A673 (cell line): ENCODE measurements at regions not wholly inside any gene's neighbourhood (a gene's known extent, or its start where the extent isn't known, plus 50 kb on each side); places are given as distances from the start of the nearest gene placed in this dataset.

Experiments
- BruUV-seq: library from RNA; stranded (reverse); fragments of 400-500 nt; replicated peaks from 2 replicates; lab custom pipeline; 2021; lab: Mats Ljungman, UMichigan
- CTCF ChIA-PET: fragments of 300-600 bp; sonication (Branson Sonifier 250); formaldehyde crosslinking; loops from one replicate; lab custom pipeline; 2022; ENCODE audit warnings: antibody characterized with exemption; lab: Charles Lee
- POLR2A ChIA-PET: fragments of 300-600 bp; sonication (Branson Sonifier 250); formaldehyde crosslinking; loops from one replicate; lab custom pipeline; 2022; ENCODE audit warnings: antibody characterized with exemption; ENCODE audit not compliant: low non-redundant PET; lab: Charles Lee
- DNase-seq: peaks from one replicate; pipeline ENCODE4 v3.0.0-alpha.2; 2015; ENCODE audit warnings: low spot score
- H3K27ac ChIP-seq: fragments of 200-600 bp; sonication (generic); 2 replicates; pipeline ENCODE4 v1.5.1; 2016; ENCODE audit warnings: mixed run types, low read depth, mild to moderate bottlenecking, mixed read lengths, antibody characterized with exemption, low read length; ENCODE audit not compliant: poor library complexity, severe bottlenecking
- H3K27me3 ChIP-seq: fragments of 200-600 bp; sonication (generic); replicated peaks from 2 replicates; pipeline ENCODE4 v1.6.1; 2017; ENCODE audit warnings: mixed run types, low read depth, mild to moderate bottlenecking, mixed read lengths, antibody characterized with exemption, low read length; ENCODE audit not compliant: insufficient read depth, poor library complexity
- H3K36me3 ChIP-seq: fragments of 200-600 bp; sonication (generic); 2 replicates; pipeline ENCODE4 v1.6.1; 2016; ENCODE audit warnings: mixed run types, mild to moderate bottlenecking, mixed read lengths, antibody characterized with exemption, low read length; ENCODE audit not compliant: insufficient read depth, poor library complexity, severe bottlenecking
- H3K4me1 ChIP-seq: fragments of 200-600 bp; sonication (generic); 2 replicates; pipeline ENCODE4 v1.6.1; 2017; ENCODE audit warnings: mixed run types, mild to moderate bottlenecking, mixed read lengths, antibody characterized with exemption, low read length; ENCODE audit not compliant: insufficient read depth, poor library complexity, severe bottlenecking
- H3K4me3 ChIP-seq: fragments of 200-600 bp; sonication (generic); 2 replicates; pipeline ENCODE4 v1.5.1; 2016; ENCODE audit warnings: low read depth, mixed run types, mild to moderate bottlenecking, mixed read lengths, low read length; ENCODE audit not compliant: poor library complexity, severe bottlenecking
- H3K9me3 ChIP-seq: fragments of 200-600 bp; sonication (generic); 2 replicates; pipeline ENCODE4 v1.6.1; 2016; ENCODE audit warnings: mixed run types, low read depth, mild to moderate bottlenecking, mixed read lengths, antibody characterized with exemption, low read length; ENCODE audit not compliant: poor library complexity, severe bottlenecking
- EZH2 ChIP-seq: fragments of 200-600 bp; sonication (generic); IDR thresholded peaks from 2 replicates; pipeline ENCODE4 v1.6.1; 2017; ENCODE audit warnings: borderline replicate concordance, low read depth, mild to moderate bottlenecking, mixed read lengths, antibody characterized with exemption, low read length; ENCODE audit not compliant: poor library complexity, severe bottlenecking
- intact Hi-C: fragments of 100-400 bp; cut with micrococcal nuclease; formaldehyde crosslinking; loops from one replicate; pipeline ENCODE4 v1.10.0; 2022; ENCODE audit not compliant: unreplicated experiment
- TF ChIP-seq, protein P1 (sequence below): fragments of 300-800, 200-600 bp; sonication (generic); conservative IDR thresholded peaks from 2 replicates; pipeline ENCODE4 v1.5.1; 2017; ENCODE audit warnings: low read depth, mild to moderate bottlenecking, antibody characterized with exemption, low read length, moderate library complexity, mixed read lengths

GRCh38 chr20:20890751-20891150, 178.3 kb upstream of the RALGAPA2 start:
- POLR2A ChIA-PET, result no interaction called here
- CTCF ChIA-PET, result interaction anchor here (0.5 kb wide), 1 partner anchor 806 kb away, joined by 3 read pairs; no protein-coding TSS in a partner anchor
- Histone ChIP-seq H3K9me3 (no peaks in the 10 kb centered on the region), H3K4me1 (no peaks in the 10 kb centered on the region), H3K4me3 (no peak overlapping the region), H3K27ac (no peak overlapping the region), H3K36me3 (no peaks in the 10 kb centered on the region), H3K27me3 (peaks cover 2% of the 10 kb centered on the region)
- no TSS peak for BruUV-seq
- no peak for DNase-seq
- intact Hi-C loops, result no loop called here
- TF ChIP-seq, protein P1, sequence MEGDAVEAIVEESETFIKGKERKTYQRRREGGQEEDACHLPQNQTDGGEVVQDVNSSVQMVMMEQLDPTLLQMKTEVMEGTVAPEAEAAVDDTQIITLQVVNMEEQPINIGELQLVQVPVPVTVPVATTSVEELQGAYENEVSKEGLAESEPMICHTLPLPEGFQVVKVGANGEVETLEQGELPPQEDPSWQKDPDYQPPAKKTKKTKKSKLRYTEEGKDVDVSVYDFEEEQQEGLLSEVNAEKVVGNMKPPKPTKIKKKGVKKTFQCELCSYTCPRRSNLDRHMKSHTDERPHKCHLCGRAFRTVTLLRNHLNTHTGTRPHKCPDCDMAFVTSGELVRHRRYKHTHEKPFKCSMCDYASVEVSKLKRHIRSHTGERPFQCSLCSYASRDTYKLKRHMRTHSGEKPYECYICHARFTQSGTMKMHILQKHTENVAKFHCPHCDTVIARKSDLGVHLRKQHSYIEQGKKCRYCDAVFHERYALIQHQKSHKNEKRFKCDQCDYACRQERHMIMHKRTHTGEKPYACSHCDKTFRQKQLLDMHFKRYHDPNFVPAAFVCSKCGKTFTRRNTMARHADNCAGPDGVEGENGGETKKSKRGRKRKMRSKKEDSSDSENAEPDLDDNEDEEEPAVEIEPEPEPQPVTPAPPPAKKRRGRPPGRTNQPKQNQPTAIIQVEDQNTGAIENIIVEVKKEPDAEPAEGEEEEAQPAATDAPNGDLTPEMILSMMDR, result no peak
- TF ChIP-seq EZH2, result no peak

GRCh38 chr20:20888936-20889335, 176.5 kb upstream of the RALGAPA2 start:
- no peaks in the 10 kb centered on the region for H3K36me3 ChIP-seq
- intact Hi-C loops, result no loop called here
- BruUV-seq, result no TSS peak
- ChIA-PET CTCF (no interaction called here), POLR2A (no interaction called here)
- no peaks in the 10 kb centered on the region for H3K9me3 ChIP-seq
- H3K4me3 ChIP-seq, result no peak overlapping the region
- no peak for TF ChIP-seq EZH2
- TF ChIP-seq, protein P1, result no peak
- no peak for DNase-seq
- no peak overlapping the region for H3K27ac ChIP-seq
- peaks cover 4% of the 10 kb centered on the region for H3K27me3 ChIP-seq
- H3K4me1 ChIP-seq, result no peaks in the 10 kb centered on the region

DNA sequence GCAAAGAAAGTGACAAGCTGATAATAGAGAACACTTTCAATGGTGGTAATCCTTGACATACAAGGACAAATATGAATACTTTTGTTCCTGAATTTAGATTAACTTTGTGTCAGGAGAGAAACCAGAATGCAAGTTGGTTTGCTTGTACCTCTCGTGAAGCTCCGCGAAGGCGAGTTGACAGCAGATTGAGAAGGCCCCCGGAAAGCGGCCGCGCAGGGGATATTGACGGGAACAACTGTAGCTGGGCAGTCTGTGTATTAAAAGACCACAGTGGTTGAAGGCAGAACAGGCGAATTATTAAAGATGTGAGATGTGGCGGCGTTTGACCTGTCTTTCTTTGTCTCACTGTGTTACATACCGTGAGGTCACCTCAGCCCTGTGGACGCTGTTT, 175.8 kb upstream of the RALGAPA2 start:
- TF ChIP-seq EZH2, result no peak
- TF ChIP-seq, protein P1, result no peak
- intact Hi-C loops, result no loop called here
- Histone ChIP-seq H3K27me3 (peaks cover 4% of the 10 kb centered on the region), H3K36me3 (no peaks in the 10 kb centered on the region), H3K4me3 (no peak overlapping the region), H3K4me1 (no peaks in the 10 kb centered on the region), H3K27ac (no peak overlapping the region), H3K9me3 (no peaks in the 10 kb centered on the region)
- ChIA-PET POLR2A (no interaction called here), CTCF (no interaction called here)
- BruUV-seq, result no TSS peak
- no peak for DNase-seq
